ENCODE measurements at regions not wholly inside any gene's neighbourhood (a gene's known extent, or its start where the extent isn't known, plus 50 kb on each side); places are given as distances from the start of the nearest gene placed in this dataset.

DNA sequence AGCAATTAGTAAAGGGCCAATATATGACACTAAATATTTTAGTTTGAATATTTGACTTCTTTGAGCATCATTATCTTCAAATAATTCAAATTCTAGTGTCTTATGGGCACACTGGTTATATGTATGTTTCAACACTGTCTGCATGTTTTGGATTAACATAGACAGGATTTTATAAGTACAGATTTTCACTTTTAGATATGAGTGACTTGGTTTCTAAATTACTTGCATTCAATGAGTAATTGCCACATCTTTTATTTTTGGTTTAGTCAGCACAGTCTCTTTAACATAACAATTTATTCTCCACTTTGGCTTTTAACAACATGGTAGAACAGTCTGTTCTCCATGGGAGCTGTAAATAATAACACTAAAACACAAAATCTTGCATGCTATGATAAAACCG is 674.8 kb downstream of the TBL1XR1 start:
- Histone ChIP-seq H3K9me3 (ENCODE audit: low read length) (no peaks in the 10 kb centered on the region), H3K79me2 (ENCODE audit: insufficient read depth, low read depth, low read length) (no peaks in the 10 kb centered on the region), H4K20me1 (ENCODE audit: insufficient read depth, low read length) (no peaks in the 10 kb centered on the region), H3K4me3 (ENCODE audit: low read depth, low read length, poor library complexity, severe bottlenecking) (no peak overlapping the region), H3K36me3 (ENCODE audit: insufficient read depth, low read length) (no peaks in the 10 kb centered on the region), H3K27ac (ENCODE audit: low read depth, low read length, poor library complexity, severe bottlenecking) (no peak overlapping the region), H2AFZ (ENCODE audit: low read length) (no peak overlapping the region), H3K4me1 (ENCODE audit: insufficient read depth, low read length, poor library complexity, severe bottlenecking) (no peaks in the 10 kb centered on the region), H3K4me2 (ENCODE audit: low read length) (no peak overlapping the region), H3K9me2 (ENCODE audit: insufficient read depth, low read length) (no peaks in the 10 kb centered on the region)
- POLR2A ChIA-PET = interaction anchor here (0.5 to 0.8 kb wide), 2 partner anchors 12 to 1083 kb away, joined by 3 read pairs; no protein-coding TSS in a partner anchor
- TF ChIP-seq, protein P1, sequence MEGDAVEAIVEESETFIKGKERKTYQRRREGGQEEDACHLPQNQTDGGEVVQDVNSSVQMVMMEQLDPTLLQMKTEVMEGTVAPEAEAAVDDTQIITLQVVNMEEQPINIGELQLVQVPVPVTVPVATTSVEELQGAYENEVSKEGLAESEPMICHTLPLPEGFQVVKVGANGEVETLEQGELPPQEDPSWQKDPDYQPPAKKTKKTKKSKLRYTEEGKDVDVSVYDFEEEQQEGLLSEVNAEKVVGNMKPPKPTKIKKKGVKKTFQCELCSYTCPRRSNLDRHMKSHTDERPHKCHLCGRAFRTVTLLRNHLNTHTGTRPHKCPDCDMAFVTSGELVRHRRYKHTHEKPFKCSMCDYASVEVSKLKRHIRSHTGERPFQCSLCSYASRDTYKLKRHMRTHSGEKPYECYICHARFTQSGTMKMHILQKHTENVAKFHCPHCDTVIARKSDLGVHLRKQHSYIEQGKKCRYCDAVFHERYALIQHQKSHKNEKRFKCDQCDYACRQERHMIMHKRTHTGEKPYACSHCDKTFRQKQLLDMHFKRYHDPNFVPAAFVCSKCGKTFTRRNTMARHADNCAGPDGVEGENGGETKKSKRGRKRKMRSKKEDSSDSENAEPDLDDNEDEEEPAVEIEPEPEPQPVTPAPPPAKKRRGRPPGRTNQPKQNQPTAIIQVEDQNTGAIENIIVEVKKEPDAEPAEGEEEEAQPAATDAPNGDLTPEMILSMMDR (conservative IDR thresholded peaks at IDR 0.05; ENCODE audit: low read length) = no peak
- no peak for TF ChIP-seq EZH2phosphoT487 (IDR thresholded peaks at IDR 0.05; ENCODE audit: borderline replicate concordance, low read depth, low read length)
- no peak for DNase-seq (ENCODE audit: low spot score)
- intact Hi-C loops (cut with micrococcal nuclease; ENCODE audit: unreplicated experiment) = no loop called here
- CTCF ChIA-PET (ENCODE audit: unreplicated experiment) = no interaction called here
- no TSS peak for BruUV-seq (replicated peaks)

DNA sequence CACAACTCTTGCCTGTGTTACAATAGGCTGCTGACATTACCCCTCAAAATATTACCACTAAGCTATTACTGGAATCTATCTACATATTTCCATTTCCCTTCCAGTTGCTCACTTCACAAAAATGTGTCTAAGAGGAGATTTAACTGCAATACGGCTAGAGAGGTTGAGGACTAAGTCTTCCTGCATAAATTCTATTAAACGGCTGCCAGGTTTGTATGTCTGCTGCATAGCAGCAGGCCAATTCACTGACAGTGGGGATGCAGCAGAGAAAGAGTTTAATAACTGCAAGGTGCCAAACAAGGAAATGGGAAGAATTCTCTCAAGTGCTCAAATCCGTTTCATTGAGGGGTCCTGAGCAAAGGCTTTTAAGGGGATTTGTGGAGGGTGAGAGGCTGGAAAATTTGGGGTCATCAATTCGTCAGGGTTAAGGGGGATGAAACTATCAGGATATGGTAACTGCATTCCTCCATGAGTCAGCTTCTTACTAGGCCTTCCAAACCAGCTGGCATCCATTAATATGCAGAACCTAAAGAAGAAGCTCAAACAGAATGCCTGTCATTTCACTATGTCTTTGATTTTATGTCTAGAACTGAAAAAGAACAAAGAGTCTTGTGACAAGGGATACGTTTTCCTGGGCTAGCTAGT is 675.6 kb downstream of the TBL1XR1 start:
- no TSS peak for BruUV-seq (replicated peaks)
- intact Hi-C loops (cut with micrococcal nuclease; ENCODE audit: unreplicated experiment) = no loop called here
- no peaks in the 10 kb centered on the region for H3K4me1 ChIP-seq (ENCODE audit: insufficient read depth, low read length, poor library complexity, severe bottlenecking)
- no peak overlapping the region for H3K4me3 ChIP-seq (ENCODE audit: low read depth, low read length, poor library complexity, severe bottlenecking)
- H3K9me2 ChIP-seq (ENCODE audit: insufficient read depth, low read length) = no peaks in the 10 kb centered on the region
- H3K79me2 ChIP-seq (ENCODE audit: insufficient read depth, low read depth, low read length) = no peaks in the 10 kb centered on the region
- ChIA-PET POLR2A (interaction anchor here (0.8 kb wide), 1 partner anchor 13 kb away, joined by 3 read pairs; no protein-coding TSS in a partner anchor), CTCF (ENCODE audit: unreplicated experiment) (no interaction called here)
- H2AFZ ChIP-seq (ENCODE audit: low read length) = no peak overlapping the region
- no peaks in the 10 kb centered on the region for H3K36me3 ChIP-seq (ENCODE audit: insufficient read depth, low read length)
- no peak for TF ChIP-seq EZH2phosphoT487 (IDR thresholded peaks at IDR 0.05; ENCODE audit: borderline replicate concordance, low read depth, low read length)
- TF ChIP-seq, protein P1 (conservative IDR thresholded peaks at IDR 0.05; ENCODE audit: low read length) = no peak
- no peak overlapping the region for H3K4me2 ChIP-seq (ENCODE audit: low read length)
- no peak for DNase-seq (ENCODE audit: low spot score)
- no peaks in the 10 kb centered on the region for H3K9me3 ChIP-seq (ENCODE audit: low read length)
- H3K27ac ChIP-seq (ENCODE audit: low read depth, low read length, poor library complexity, severe bottlenecking) = no peak overlapping the region
- H4K20me1 ChIP-seq (ENCODE audit: insufficient read depth, low read length) = no peaks in the 10 kb centered on the region

GRCh38 chr3:176514297-176514696 is 683.0 kb downstream of the TBL1XR1 start:
- no TSS peak for BruUV-seq (replicated peaks)
- Histone ChIP-seq H3K27ac (ENCODE audit: low read depth, low read length, poor library complexity, severe bottlenecking) (no peak overlapping the region), H3K36me3 (ENCODE audit: insufficient read depth, low read length) (no peaks in the 10 kb centered on the region), H3K4me1 (ENCODE audit: insufficient read depth, low read length, poor library complexity, severe bottlenecking) (no peaks in the 10 kb centered on the region), H3K79me2 (ENCODE audit: insufficient read depth, low read depth, low read length) (no peaks in the 10 kb centered on the region), H3K4me2 (ENCODE audit: low read length) (no peak overlapping the region), H3K9me2 (ENCODE audit: insufficient read depth, low read length) (no peaks in the 10 kb centered on the region), H4K20me1 (ENCODE audit: insufficient read depth, low read length) (no peaks in the 10 kb centered on the region), H2AFZ (ENCODE audit: low read length) (no peak overlapping the region), H3K9me3 (ENCODE audit: low read length) (peaks cover 14% of the 10 kb centered on the region), H3K4me3 (ENCODE audit: low read depth, low read length, poor library complexity, severe bottlenecking) (no peak overlapping the region)
- ChIA-PET POLR2A (no interaction called here), CTCF (ENCODE audit: unreplicated experiment) (no interaction called here)
- intact Hi-C loops (cut with micrococcal nuclease; ENCODE audit: unreplicated experiment) = loop anchor here (2.0 kb wide), 1 partner anchor 425 kb away; no protein-coding TSS in a partner anchor
- no peak for TF ChIP-seq EZH2phosphoT487 (IDR thresholded peaks at IDR 0.05; ENCODE audit: borderline replicate concordance, low read depth, low read length)
- TF ChIP-seq, protein P1 (conservative IDR thresholded peaks at IDR 0.05; ENCODE audit: low read length) = peak; percentile 79
- DNase-seq (ENCODE audit: low spot score) = peak; percentile 60
